ENCODE measurements at regions not wholly inside any gene's neighbourhood (a gene's known extent, or its start where the extent isn't known, plus 50 kb on each side); places are given as distances from the start of the nearest gene placed in this dataset.

- DNase-seq: no peak
Observed at GRCh38 chr21:20603236-20603635, 395.0 kb upstream of the NCAM2 start.

GRCh38 chr21:20611008-20611407 is 387.2 kb upstream of the NCAM2 start:
- DNase-seq: no peak

GRCh38 chr21:20613654-20614053 is 384.6 kb upstream of the NCAM2 start:
- DNase-seq: no peak

- DNase-seq: no peak
Observed at GRCh38 chr21:20617130-20617529, 381.1 kb upstream of the NCAM2 start.

- DNase-seq: no peak
Observed at GRCh38 chr21:20618878-20619277, 379.3 kb upstream of the NCAM2 start.

- no peak for DNase-seq
Observed at GRCh38 chr21:20627594-20627993, 370.6 kb upstream of the NCAM2 start.

GRCh38 chr21:20631633-20632032 is 366.6 kb upstream of the NCAM2 start:
- DNase-seq: no peak

- no peak for DNase-seq
Observed at GRCh38 chr21:20639026-20639425, 359.2 kb upstream of the NCAM2 start.

- DNase-seq: no peak
Observed at GRCh38 chr21:20641241-20641640, 357.0 kb upstream of the NCAM2 start.

- no peak for DNase-seq
Observed at GRCh38 chr21:20642681-20643080, 355.5 kb upstream of the NCAM2 start.

GRCh38 chr21:20644552-20644951 is 353.7 kb upstream of the NCAM2 start:
- DNase-seq: no peak

GRCh38 chr21:20645344-20645743 is 352.9 kb upstream of the NCAM2 start:
- DNase-seq: no peak

GRCh38 chr21:20646431-20647165 is 351.6 kb upstream of the NCAM2 start:
- DNase-seq: no peak

- DNase-seq: no peak
Observed at GRCh38 chr21:20647607-20648006, 350.6 kb upstream of the NCAM2 start.

- DNase-seq: no peak
Observed at GRCh38 chr21:20649231-20649630, 349.0 kb upstream of the NCAM2 start.

GRCh38 chr21:20652846-20653245 is 345.4 kb upstream of the NCAM2 start:
- DNase-seq: no peak

GRCh38 chr21:20661246-20661645 is 337.0 kb upstream of the NCAM2 start:
- DNase-seq: no peak

GRCh38 chr21:20661745-20662422 is 336.3 kb upstream of the NCAM2 start:
- no peak for DNase-seq

- DNase-seq: no peak
Observed at GRCh38 chr21:20662514-20662913, 335.7 kb upstream of the NCAM2 start.

- DNase-seq: no peak
Observed at GRCh38 chr21:20667931-20668330, 330.3 kb upstream of the NCAM2 start.

- DNase-seq: no peak
Observed at GRCh38 chr21:20685475-20685874, 312.7 kb upstream of the NCAM2 start.

GRCh38 chr21:20698585-20698984 is 299.6 kb upstream of the NCAM2 start:
- DNase-seq: no peak

- DNase-seq: no peak
Observed at GRCh38 chr21:20701235-20701634, 297.0 kb upstream of the NCAM2 start.

- no peak for DNase-seq
Observed at GRCh38 chr21:20703112-20703767, 295.0 kb upstream of the NCAM2 start.

Measured in activated CD8-positive, alpha-beta memory T cell treated with anti-CD3 and anti-CD28 coated beads for 24 hours (primary cell).